PC-3 (cell line): ENCODE measurements at regions not wholly inside any gene's neighbourhood (a gene's known extent, or its start where the extent isn't known, plus 50 kb on each side); places are given as distances from the start of the nearest gene placed in this dataset.

Experiments
- EZH2 ChIP-seq: fragments of 300-600 bp; sonication (generic); IDR thresholded peaks from one replicate; pipeline ENCODE4 v1.6.1; 2017; ENCODE audit warnings: antibody characterized with exemption, mild to moderate bottlenecking, low read length; ENCODE audit not compliant: unreplicated experiment
- EZH2phosphoT487 ChIP-seq: fragments of 300-600 bp; sonication (generic); IDR thresholded peaks from 2 replicates; pipeline ENCODE4 v1.6.1; 2018; ENCODE audit warnings: mild to moderate bottlenecking, antibody characterized with exemption, low read length, borderline replicate concordance
- TF ChIP-seq, protein P1 (sequence below): fragments of 300-600 bp; sonication (generic); conservative IDR thresholded peaks from 2 replicates; pipeline ENCODE4 v1.5.1; 2017; ENCODE audit warnings: antibody characterized with exemption, low read depth, mild to moderate bottlenecking, low read length

DNA sequence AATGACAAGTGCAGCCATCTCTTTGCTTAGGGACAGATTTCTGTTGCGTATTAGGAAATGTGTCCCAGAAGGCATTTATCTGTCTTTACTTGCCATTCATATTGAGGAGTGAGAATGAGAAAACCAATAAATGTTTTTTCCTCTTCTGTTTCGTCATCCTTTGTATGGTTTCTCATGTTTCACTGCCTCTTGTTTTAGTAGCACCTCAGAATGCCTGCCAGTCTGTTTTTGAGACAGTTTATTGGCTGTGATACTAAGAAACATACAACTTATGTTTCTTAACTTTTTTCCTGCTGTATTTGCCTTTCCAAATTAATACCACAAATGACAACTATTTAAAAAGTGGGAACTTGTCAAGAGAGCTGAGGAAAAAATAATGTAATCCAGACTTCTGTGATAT is 390.2 kb upstream of the GOLIM4 start:
- TF ChIP-seq, protein P1, sequence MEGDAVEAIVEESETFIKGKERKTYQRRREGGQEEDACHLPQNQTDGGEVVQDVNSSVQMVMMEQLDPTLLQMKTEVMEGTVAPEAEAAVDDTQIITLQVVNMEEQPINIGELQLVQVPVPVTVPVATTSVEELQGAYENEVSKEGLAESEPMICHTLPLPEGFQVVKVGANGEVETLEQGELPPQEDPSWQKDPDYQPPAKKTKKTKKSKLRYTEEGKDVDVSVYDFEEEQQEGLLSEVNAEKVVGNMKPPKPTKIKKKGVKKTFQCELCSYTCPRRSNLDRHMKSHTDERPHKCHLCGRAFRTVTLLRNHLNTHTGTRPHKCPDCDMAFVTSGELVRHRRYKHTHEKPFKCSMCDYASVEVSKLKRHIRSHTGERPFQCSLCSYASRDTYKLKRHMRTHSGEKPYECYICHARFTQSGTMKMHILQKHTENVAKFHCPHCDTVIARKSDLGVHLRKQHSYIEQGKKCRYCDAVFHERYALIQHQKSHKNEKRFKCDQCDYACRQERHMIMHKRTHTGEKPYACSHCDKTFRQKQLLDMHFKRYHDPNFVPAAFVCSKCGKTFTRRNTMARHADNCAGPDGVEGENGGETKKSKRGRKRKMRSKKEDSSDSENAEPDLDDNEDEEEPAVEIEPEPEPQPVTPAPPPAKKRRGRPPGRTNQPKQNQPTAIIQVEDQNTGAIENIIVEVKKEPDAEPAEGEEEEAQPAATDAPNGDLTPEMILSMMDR: no peak
- TF ChIP-seq EZH2 (no peak), EZH2phosphoT487 (no peak)
